Natural killer cell treated with Interleukin-12 subunit alpha and Interleukin-12 subunit beta and Interleukin-15 and Interleukin-18, amount 100 ng/mL, for 72 hours (primary cell): ENCODE measurements at regions not wholly inside any gene's neighbourhood (a gene's known extent, or its start where the extent isn't known, plus 50 kb on each side); places are given as distances from the start of the nearest gene placed in this dataset.
A peak's percentile ranks its signal among the peaks of the same experiment; 100 is the strongest.
"Not testable (repeated sequence)": the region's sequence is repeated elsewhere in the genome, so short reads cannot be mapped to it uniquely, and the experiment has no call there.

Experiments
- ATAC-seq, 2 donors: fragments of 150-1000 bp; cut with Tn5 transposase in 1 of 2; sonication (Bioruptor Pico), chemical (Tn5 transposase) in 1 of 2; 2 replicates each; pipeline ENCODE4 v1.10.0; 2021
- DNase-seq: peaks from one replicate; pipeline ENCODE4 v3.0.0; 2022; ENCODE audit warnings: low spot score
- H3K27ac Mint-ChIP-seq, 2 donors: 1 replicate in 1 of 2; 2 replicates in 1 of 2; pipeline ENCODE4 v1.8.0; 2022; ENCODE audit warnings: mixed read lengths in 2 of 2, mild to moderate bottlenecking in 1 of 2, moderate library complexity in 1 of 2
- H3K27me3 Mint-ChIP-seq, 2 donors: 1 replicate in 1 of 2; 2 replicates in 1 of 2; pipeline ENCODE4 v1.8.0; 2022; ENCODE audit warnings: mixed read lengths in 2 of 2
- H3K36me3 Mint-ChIP-seq: one replicate; pipeline ENCODE4 v1.8.0; 2022; ENCODE audit warnings: mixed read lengths
- H3K4me1 Mint-ChIP-seq, 2 donors: 1 replicate in 1 of 2; 2 replicates in 1 of 2; pipeline ENCODE4 v1.8.0; 2022; ENCODE audit warnings: low read depth in 2 of 2, mixed read lengths in 2 of 2, mild to moderate bottlenecking in 1 of 2
- H3K4me3 Mint-ChIP-seq: one replicate; pipeline ENCODE4 v1.8.0; 2022; ENCODE audit warnings: mixed read lengths
- H3K9me3 Mint-ChIP-seq: 2 replicates; pipeline ENCODE4 v1.8.0; 2022; ENCODE audit warnings: mixed read lengths

GRCh38 chr2:234898534-234899053 lies 53.2 kb upstream of the SH3BP4 start:
- Mint-ChIP-seq H3K4me3 (no peak overlapping the region), H3K36me3 (no peaks in the 10 kb centered on the region), H3K4me1 (no peaks in the 10 kb centered on the region), H3K27ac (no peak overlapping the region), H3K27me3 (peaks cover 0 to 8% of the 10 kb centered on the region in 2 donors), H3K9me3 (no peaks in the 10 kb centered on the region)
- DNase-seq (no peak), ATAC-seq (no peak)

DNA sequence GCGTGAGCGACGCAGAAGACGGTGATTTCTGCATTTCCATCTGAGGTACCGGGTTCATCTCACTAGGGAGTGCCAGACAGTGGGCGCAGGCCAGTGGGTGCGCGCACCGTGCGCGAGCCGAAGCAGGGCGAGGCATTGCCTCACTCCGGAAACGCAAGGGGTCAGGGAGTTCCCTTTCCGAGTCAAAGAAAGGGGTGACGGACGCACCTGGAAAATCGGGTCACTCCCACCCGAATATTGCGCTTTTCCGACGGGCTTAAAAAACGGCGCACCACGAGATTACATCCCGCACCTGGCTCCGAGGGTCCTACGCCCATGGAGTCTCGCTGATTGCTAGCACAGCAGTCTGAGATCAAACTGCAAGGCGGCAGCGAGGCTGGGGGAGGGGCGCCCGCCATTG lies 63.4 kb upstream of the SH3BP4 start:
- H3K27ac Mint-ChIP-seq, H3K4me1 Mint-ChIP-seq, H3K4me3 Mint-ChIP-seq, H3K9me3 Mint-ChIP-seq, H3K27me3 Mint-ChIP-seq, ATAC-seq, H3K36me3 Mint-ChIP-seq, DNase-seq: not testable (repeated sequence)

DNA sequence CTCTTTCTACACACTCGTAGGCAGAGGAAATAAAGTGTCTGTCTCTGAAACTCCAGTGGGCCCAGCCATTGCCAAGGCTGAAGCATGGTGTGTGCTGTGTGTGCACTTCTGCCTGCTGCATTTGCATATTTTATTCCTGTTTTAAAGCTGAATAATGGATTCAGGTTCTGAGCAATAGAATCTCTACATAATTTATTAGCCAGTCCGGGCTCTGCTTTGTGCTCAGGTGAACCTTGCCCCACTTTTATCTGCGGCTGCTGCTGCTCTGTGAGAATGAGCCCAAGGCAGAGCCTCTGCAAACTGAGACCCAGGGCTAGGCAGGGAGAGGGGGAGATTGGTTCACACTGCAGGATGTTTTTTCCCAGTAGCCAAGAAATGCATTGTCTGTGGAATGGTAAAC lies 64.6 kb upstream of the SH3BP4 start:
- Mint-ChIP-seq H3K4me1 (no peaks in the 10 kb centered on the region), H3K27ac (no peak overlapping the region), H3K36me3 (no peaks in the 10 kb centered on the region), H3K9me3 (no peaks in the 10 kb centered on the region), H3K27me3 (peaks cover 3 to 4% of the 10 kb centered on the region in 2 donors), H3K4me3 (no peak overlapping the region)
- no peak for ATAC-seq
- DNase-seq, result no peak

DNA sequence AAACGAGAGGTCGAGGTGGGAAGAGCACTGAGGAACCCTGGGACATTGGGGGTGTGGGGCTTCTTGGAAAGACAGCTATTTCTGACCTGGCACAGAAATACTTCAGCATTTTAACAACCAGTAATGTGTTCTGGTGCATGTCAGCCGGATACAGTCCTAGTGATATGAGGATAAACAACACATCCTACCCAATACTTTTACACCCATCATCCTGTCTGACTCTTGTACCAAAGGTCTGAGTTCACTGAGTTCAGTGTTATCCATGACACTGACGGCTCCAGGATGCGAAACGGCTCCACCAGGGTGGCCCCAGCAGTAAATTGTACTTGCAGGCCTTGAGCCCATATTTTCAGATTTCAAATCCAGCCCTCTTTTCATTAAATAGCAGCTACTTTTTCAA lies 65.9 kb upstream of the SH3BP4 start:
- ATAC-seq, result no peak
- no peak overlapping the region for H3K4me3 Mint-ChIP-seq
- H3K4me1 Mint-ChIP-seq, result no peaks in the 10 kb centered on the region

DNA sequence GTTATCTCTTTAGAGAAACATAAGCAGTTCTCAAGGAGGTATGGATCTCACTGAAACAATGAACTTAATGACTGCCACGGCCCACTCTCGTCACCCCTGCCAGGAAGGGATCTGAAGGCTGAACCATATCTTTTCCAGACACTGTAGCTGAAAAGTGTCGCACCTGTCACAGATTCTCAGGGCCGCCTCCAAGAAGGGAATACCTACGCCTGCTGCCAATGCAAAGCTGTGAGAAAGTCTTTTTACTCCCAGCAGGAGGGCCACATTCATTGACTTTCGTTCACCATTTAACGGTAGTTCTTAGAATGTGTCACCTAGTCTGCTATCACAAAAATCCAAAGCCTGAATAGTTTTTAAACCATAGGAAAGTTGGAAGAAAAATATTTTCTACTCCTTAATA lies 66.7 kb upstream of the SH3BP4 start:
- DNase-seq (no peak), ATAC-seq (no peak)
- no peak overlapping the region for H3K4me3 Mint-ChIP-seq
- no peaks in the 10 kb centered on the region for H3K36me3 Mint-ChIP-seq
- no peak overlapping the region for H3K27ac Mint-ChIP-seq
- peaks cover 3 to 4% of the 10 kb centered on the region in 2 donors for H3K27me3 Mint-ChIP-seq
- H3K9me3 Mint-ChIP-seq, result no peaks in the 10 kb centered on the region
- H3K4me1 Mint-ChIP-seq, result no peaks in the 10 kb centered on the region

More for the DNA sequence above, 65.9 kb upstream of the SH3BP4 start:
- DNase-seq, result no peak
- Mint-ChIP-seq H3K9me3 (no peaks in the 10 kb centered on the region), H3K36me3 (no peaks in the 10 kb centered on the region), H3K27ac (no peak overlapping the region), H3K27me3 (peaks cover 3 to 4% of the 10 kb centered on the region in 2 donors)

- Mint-ChIP-seq H3K4me3 (no peak overlapping the region), H3K27ac (no peak overlapping the region), H3K27me3 (peaks cover 3 to 4% of the 10 kb centered on the region in 2 donors), H3K9me3 (no peaks in the 10 kb centered on the region), H3K4me1 (no peaks in the 10 kb centered on the region), H3K36me3 (no peaks in the 10 kb centered on the region)
- no peak for ATAC-seq
- DNase-seq, result no peak
Observed at GRCh38 chr2:234884591-234884990, 67.2 kb upstream of the SH3BP4 start.

DNA sequence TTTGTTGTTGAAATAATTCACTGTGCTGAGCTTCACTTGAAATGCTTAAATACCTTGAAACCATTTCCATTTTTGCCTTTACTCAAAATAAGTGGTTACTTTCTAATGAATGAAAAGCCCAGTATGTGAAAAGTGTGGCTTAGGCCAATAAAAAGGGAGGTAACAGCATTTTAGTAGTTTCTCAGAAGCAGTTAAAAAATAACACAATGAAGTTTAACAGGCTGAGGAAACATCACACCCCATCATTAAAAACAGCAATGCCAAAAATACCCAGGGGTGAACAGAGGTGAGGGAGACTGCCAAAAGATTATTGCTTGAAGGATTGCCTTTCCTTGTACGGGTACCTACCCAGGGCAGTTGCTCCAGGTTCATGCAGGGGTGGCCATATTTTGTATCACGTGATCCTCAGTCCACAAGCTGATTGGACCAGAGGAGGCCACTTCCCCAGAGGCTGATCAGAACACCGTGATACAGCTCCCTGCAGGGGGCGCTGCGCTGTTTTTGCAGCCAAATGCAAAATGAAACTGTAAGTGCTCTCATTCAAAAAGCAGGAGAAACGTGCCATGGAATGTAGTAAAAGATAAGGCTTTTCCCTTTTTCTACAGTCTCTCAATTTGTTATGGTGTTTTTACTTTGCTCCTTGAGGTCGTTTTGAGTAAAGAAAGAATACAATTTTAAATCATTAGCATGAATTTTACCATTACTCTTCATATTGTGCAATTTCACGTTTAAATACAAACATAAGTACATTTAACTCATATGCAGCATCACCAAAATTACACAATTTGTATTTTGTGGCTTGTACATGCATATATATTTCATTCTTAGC lies 70.2 kb upstream of the SH3BP4 start:
- Mint-ChIP-seq H3K27ac (no peak overlapping the region), H3K4me3 (no peak overlapping the region), H3K9me3 (no peaks in the 10 kb centered on the region), H3K36me3 (no peaks in the 10 kb centered on the region), H3K27me3 (peaks cover 12% of the 10 kb centered on the region in 2 donors), H3K4me1 (no peaks in the 10 kb centered on the region)
- peak; percentile 74 to 81 for ATAC-seq
- no peak for DNase-seq

DNA sequence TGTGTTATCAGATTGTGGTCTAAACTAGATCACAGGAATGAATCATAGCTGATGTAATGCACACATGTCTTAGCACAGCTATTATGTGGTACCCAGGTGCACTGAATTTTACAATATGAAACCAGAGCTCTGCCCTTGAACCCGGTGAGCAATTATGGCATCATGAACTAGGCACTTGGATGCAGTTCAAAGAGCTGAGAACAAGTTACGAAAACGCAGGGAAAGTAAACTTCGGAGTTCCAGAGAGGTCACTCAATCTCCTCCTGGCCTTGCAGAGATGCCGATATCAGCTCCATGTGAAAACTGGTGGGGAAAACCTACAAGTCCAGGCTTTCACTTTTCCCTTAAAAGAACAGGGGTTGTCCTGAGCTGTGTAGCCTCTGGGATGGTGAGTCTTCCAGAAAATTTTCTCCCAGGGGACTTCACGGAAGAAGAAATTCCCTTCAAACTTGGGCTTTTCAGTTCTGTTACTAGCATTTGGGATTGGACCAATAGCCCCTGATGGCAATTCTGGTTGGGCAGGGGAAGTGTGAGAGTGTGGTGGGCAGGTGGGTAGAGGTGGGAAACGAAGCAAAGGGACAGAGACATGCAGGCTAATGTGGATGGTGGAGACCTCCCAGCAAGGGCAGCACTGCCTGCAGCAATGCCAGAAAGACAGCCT lies 71.1 kb upstream of the SH3BP4 start:
- H3K27ac Mint-ChIP-seq, result no peak overlapping the region
- ATAC-seq (no peak), DNase-seq (no peak)
- no peaks in the 10 kb centered on the region for H3K4me1 Mint-ChIP-seq
- H3K4me3 Mint-ChIP-seq, result no peak overlapping the region
- no peaks in the 10 kb centered on the region for H3K9me3 Mint-ChIP-seq
- H3K27me3 Mint-ChIP-seq, result peaks cover 18 to 21% of the 10 kb centered on the region in 2 donors
- no peaks in the 10 kb centered on the region for H3K36me3 Mint-ChIP-seq

GRCh38 chr2:234879671-234880455 lies 72.0 kb upstream of the SH3BP4 start:
- Mint-ChIP-seq H3K27ac (no peak overlapping the region), H3K4me3 (no peak overlapping the region), H3K27me3 (peaks cover 18 to 23% of the 10 kb centered on the region in 2 donors), H3K9me3 (no peaks in the 10 kb centered on the region), H3K36me3 (no peaks in the 10 kb centered on the region), H3K4me1 (no peaks in the 10 kb centered on the region)
- DNase-seq, result no peak
- ATAC-seq, result no peak

DNA sequence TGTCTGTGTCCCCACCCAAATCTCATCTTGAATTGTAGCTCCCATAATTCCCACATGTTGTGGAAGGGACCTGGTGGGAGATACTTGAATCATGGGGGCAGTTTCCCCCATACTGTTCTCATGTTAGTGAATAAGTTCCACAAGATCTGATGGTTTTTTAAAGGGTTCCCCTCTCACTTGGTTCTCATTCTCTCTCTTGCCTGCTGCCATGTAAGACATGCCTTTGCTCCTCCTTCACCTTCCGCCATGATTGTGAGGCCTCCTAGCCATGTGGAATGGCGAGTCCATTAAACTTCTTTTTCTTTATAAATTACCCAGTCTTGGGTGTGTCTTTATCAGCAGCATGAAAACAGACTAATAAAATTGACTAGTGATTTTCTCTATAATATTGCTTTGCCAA lies 75.2 kb upstream of the SH3BP4 start:
- not testable (repeated sequence) for H3K9me3 Mint-ChIP-seq, H3K27ac Mint-ChIP-seq, ATAC-seq, H3K36me3 Mint-ChIP-seq, DNase-seq, H3K4me3 Mint-ChIP-seq, H3K4me1 Mint-ChIP-seq
- H3K27me3 Mint-ChIP-seq, result peaks cover 18 to 27% of the 10 kb centered on the region in 2 donors

DNA sequence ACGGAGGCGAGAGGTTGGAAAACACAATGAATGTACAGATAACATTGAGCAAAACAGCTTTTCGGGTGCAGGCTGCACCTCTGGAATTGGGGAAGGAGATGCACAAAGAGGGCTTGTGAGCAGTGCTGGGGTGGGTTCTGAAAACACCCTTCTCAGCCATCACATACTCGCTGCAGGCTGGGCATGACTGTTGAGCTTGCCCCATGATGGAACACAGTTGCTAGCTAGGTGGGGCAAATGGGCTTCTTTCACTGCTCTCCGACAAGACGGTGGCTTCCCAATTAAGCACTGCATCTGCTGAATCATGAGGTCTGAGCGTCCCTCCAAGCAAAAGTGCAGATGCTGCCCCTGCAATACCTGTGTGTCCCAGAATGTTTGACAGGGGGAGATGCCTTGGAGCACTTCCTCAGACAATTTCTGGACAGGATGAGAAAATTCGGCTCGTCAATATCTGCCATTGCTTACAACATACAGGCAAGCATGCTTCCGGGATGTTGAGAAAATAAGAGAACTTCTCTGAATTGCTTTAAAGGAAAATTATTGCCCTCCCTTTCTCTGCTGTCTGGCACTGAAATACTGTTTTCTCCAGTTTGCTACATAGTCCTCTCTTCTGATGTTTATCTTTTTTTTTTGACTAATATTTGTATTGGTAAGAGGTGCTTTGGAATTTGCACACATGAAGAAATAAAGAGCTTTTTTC lies 77.3 kb upstream of the SH3BP4 start:
- no peak for ATAC-seq
- DNase-seq, result no peak
- no peaks in the 10 kb centered on the region for H3K4me1 Mint-ChIP-seq
- no peak overlapping the region for H3K27ac Mint-ChIP-seq
- H3K4me3 Mint-ChIP-seq, result no peak overlapping the region
- H3K9me3 Mint-ChIP-seq, result no peaks in the 10 kb centered on the region
- peaks cover 25 to 37% of the 10 kb centered on the region in 2 donors for H3K27me3 Mint-ChIP-seq
- no peaks in the 10 kb centered on the region for H3K36me3 Mint-ChIP-seq

- Mint-ChIP-seq H3K36me3 (no peaks in the 10 kb centered on the region), H3K27me3 (peaks cover 22 to 37% of the 10 kb centered on the region in 2 donors), H3K9me3 (no peaks in the 10 kb centered on the region), H3K4me1 (no peaks in the 10 kb centered on the region), H3K27ac (no peak overlapping the region), H3K4me3 (no peak overlapping the region)
- DNase-seq, result no peak
- no peak for ATAC-seq
Observed at GRCh38 chr2:234873828-234874173, 78.0 kb upstream of the SH3BP4 start.

- Mint-ChIP-seq H3K4me3 (no peak overlapping the region), H3K27me3 (peaks cover 22 to 37% of the 10 kb centered on the region in 2 donors), H3K4me1 (no peaks in the 10 kb centered on the region), H3K9me3 (no peaks in the 10 kb centered on the region), H3K36me3 (no peaks in the 10 kb centered on the region), H3K27ac (no peak overlapping the region)
- DNase-seq, result no peak
- ATAC-seq, result no peak
Observed at GRCh38 chr2:234873103-234873827, 78.6 kb upstream of the SH3BP4 start.
